22Rv1 (cell line): ENCODE measurements at regions not wholly inside any gene's neighbourhood (a gene's known extent, or its start where the extent isn't known, plus 50 kb on each side); places are given as distances from the start of the nearest gene placed in this dataset.

Experiments
- CTCF ChIP-seq: fragments of 450-650 bp; IDR thresholded peaks from 2 replicates; pipeline ENCODE4 v1.5.1; 2017; ENCODE audit warnings: mild to moderate bottlenecking
- ZFX ChIP-seq: fragments of 450-650 bp; IDR thresholded peaks from 2 replicates; pipeline ENCODE4 v1.6.1; 2017; ENCODE audit warnings: antibody characterized with exemption, borderline replicate concordance

- no peak for TF ChIP-seq CTCF
- TF ChIP-seq ZFX: no peak
Measured at GRCh38 chr2:2715036-2715818, 384.2 kb upstream of the MYT1L start.
